GM08714 (cell line): ENCODE measurements at regions not wholly inside any gene's neighbourhood (a gene's known extent, or its start where the extent isn't known, plus 50 kb on each side); places are given as distances from the start of the nearest gene placed in this dataset.

ENCODE experiments used
- H3K4me3 ChIP-seq: fragments of 200-500 bp; sonication (Bioruptor generic); 2 replicates; pipeline ENCODE4 v1.5.1; 2014; ENCODE audit warnings: mild to moderate bottlenecking, low read length, inconsistent platforms
- ZNF274 ChIP-seq: IDR thresholded peaks from 2 replicates; pipeline ENCODE4 v1.6.1; 2012; ENCODE audit warnings: mild to moderate bottlenecking, low read depth, low read length

DNA sequence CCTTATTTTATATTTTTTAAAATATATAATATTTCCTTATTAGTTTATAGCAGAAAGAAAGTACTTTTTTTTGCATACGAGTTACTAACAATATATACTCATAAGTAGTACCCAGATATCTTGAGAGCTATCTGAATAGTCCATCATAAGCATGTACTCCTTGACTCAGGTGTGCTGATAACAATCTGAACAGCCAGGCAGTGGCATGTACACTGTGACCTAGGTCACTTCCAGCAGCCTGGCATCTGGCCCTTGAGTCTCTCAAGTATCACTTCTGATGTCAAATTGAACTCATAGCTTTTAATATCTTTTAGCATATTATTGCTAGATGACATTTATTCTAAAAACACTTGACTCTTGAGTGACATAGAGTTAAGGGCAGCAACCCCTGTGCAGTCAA lies 1576.7 kb downstream of the SLITRK1 start:
- no peak overlapping the region for H3K4me3 ChIP-seq
- TF ChIP-seq ZNF274: no peak

DNA sequence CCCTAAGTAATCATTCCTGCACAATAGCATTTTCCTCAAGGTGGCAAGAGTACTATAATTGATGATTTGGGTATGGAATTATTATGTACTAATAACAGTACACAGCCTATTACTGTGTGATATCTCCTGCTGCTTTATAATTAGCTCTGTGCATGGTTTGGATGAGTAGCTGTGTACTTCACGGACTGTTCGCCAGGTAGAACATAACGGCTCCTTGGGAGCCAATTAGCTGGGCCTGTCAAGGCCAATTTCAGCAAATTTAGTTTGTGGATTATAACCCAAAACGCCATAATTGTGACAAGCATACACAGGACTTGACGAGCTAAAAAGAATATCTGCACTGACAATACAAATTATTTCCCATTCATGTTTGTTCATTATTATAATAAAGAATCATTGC lies 1584.2 kb downstream of the SLITRK1 start:
- no peak for TF ChIP-seq ZNF274
- H3K4me3 ChIP-seq: no peak overlapping the region

DNA sequence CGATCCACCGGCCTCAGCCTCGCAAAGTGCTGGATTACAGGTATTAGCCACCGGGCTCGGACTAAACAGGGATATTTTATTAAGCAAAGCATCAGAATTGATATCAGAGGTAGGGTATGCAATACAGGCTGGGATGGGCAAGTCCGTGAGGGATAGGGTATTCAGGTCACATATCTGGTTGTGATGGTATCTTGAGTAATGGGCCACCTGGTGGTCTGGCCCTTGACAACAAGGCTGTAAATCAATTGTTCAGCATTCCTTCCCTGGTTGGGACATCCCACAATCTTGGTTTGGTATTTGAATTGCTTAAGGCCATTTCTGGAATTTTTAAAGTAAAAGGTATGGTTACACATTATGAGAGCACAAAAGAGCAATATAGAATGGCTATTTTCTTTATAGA lies 1588.0 kb downstream of the SLITRK1 start:
- TF ChIP-seq ZNF274: no peak
- no peak overlapping the region for H3K4me3 ChIP-seq

DNA sequence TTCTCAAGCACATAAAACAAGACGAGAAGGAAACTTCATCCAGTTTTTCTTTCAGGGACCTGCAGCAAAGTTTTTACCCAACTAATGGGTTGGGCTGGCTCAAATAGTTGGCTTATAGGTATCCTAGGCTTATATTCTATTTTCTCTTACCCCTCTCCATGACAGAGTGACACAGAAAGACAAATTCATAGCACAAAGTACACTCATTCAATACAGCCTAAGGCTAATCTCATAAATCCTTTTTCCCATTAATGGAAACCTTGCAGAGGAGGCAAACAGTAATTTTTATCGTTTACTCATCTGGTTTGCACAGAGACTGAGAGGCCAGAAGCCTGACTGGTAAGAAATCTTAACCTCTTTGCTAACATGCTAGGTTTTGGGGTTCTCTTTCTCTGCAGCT lies 1589.9 kb downstream of the SLITRK1 start:
- no peak for TF ChIP-seq ZNF274
- H3K4me3 ChIP-seq: no peak overlapping the region

DNA sequence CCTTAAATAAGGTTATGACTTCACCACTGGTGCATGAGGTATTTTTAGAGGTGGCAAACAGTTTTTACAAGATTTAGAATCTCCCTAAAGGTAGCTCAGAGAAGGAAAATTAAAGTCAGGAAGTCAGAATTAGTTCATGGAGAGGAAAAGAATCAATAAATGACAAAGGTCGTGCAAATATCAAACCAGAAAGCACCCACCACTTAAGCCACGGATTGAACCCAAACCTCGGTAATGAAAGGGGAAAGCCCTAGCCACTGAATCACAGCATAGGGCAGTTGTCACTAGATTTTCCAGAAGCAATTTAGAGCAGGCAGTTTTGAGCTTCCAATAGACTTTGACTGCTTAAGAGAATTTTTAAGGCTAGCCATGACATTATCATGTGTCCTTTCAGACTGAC lies 1590.4 kb downstream of the SLITRK1 start:
- no peak overlapping the region for H3K4me3 ChIP-seq
- TF ChIP-seq ZNF274: no peak

DNA sequence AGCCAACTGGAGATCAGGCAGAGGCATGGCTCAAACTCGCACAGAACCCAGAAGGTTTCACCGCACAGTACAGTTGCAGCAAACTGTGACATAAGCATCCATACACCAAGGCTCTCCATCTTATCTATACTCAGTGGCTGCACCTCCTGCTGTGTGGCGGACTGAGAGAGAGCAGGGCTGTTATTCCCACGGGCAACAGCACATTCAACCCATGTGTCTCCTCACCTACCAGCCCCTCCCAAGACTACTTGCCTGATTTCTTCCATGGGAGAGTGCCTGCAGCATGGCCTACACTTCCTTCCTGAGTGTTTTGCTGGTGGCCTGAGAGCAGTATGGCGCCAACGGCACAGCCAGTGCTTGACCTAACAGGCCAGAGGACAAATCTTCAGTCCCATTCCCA lies 1606.6 kb downstream of the SLITRK1 start:
- TF ChIP-seq ZNF274: no peak

DNA sequence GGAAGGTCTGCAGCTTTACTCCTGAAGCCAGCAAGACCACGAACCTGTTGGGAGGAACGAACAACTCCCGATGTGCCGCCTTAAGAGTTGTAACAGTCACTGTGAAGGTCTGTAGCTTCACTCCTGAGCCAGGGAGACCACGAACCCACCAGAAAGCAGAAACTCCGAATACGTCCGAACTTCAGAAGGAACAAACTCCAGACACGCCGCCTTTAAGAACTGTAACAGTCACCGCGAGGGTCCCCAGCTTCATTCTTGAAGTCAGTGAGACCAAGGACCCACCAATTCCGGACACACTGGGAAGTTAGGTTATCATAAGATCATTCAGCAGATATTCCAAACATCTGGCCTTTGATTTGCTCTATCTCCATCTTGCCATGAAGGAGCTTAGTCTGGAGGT lies 1623.0 kb downstream of the SLITRK1 start:
- TF ChIP-seq ZNF274: no peak

More for the DNA sequence above, 1606.6 kb downstream of the SLITRK1 start:
- no peak overlapping the region for H3K4me3 ChIP-seq

DNA sequence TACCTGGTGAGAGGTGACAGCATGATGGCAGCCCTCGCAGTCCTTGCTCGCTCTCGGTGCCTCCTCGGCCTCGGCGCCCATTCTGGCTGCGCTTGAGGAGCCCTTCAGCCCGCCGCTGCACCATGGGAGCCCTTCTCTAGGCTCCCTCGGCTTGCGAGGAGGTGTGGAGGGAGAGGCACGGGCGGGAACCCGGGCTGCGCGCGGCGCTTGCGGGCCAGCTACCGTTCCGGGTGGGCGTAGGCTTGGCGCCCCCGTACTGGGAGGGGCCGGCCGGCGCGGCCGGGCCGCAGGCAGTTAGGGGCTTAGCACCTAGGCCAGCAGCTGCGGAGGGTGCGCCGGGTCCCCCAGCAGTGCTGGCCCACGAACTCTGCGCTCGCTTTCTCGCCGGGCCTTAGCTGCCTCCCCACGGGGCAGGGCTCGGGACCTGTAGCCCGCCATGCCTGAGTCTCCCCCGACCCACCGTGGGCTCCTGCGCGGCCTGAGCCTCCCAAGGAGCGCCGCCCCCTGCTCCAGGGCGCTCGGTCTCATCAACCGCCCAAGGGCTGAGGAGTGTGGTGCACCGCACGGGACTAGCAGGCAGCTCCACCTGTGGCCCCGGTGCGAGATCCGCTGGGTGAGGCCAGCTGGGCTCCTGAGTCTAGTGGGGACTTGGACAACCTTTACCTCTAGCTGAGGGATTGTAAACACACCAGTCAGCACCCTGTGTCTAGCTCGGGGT lies 1624.3 kb downstream of the SLITRK1 start:
- H3K4me3 ChIP-seq: no peak overlapping the region
- TF ChIP-seq ZNF274: no peak

More for the DNA sequence above, 1623.0 kb downstream of the SLITRK1 start:
- no peak overlapping the region for H3K4me3 ChIP-seq

DNA sequence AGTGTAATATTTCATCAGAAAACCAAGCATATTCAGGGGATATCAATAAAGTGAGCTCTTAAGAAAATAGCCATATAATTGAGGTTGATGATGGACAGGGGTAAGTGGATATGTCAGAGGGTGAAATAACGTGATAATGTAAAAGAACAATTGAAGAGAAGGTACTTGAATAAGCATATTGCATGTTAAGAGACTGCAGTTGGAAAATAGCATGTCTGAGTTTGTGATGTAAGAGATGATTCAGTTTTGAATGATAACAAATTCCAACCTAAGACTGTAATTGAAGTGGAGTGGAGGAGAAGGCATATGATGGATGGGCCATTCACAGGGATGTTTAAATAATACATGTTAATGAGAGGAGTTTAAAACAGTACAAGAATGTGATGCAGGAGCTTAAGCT lies 1633.5 kb downstream of the SLITRK1 start:
- no peak overlapping the region for H3K4me3 ChIP-seq
- TF ChIP-seq ZNF274: no peak

DNA sequence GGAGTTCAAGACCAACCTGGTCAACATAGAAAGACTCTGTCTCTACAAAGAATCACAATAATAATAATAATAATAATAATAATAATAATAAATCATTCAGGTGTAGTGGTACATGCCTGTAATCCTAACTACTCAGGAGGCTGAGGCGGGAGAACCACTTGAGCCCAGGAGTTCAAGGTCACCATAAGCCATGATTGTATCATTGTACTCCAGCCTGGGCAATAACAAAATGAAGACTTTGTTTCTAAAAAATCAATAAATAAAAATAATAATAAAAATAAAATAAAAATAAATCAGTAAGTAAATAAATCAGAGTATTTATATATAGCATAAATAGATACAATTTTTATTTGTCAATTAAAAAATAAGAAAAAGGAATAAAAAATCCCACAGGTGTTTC lies 1636.4 kb downstream of the SLITRK1 start:
- no peak overlapping the region for H3K4me3 ChIP-seq
- no peak for TF ChIP-seq ZNF274

DNA sequence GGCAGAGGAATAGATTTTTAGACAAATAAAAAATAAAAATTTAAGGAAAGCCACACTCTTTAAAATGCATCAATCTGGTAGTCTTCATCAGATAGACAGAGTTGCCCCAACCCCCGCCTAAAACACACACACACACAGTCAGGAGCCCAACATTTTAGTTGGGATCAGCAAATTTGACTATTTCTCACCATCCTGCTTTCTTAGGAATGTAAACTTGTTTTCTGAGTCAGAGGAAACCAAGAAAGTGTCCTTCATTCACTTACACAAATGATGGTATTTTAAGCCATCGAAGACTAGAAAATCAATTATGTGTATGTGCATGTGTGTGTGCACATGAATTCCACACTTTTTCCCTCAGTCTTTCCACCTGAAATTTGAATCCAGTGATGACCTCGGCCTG lies 1657.5 kb downstream of the SLITRK1 start:
- H3K4me3 ChIP-seq: no peak overlapping the region

DNA sequence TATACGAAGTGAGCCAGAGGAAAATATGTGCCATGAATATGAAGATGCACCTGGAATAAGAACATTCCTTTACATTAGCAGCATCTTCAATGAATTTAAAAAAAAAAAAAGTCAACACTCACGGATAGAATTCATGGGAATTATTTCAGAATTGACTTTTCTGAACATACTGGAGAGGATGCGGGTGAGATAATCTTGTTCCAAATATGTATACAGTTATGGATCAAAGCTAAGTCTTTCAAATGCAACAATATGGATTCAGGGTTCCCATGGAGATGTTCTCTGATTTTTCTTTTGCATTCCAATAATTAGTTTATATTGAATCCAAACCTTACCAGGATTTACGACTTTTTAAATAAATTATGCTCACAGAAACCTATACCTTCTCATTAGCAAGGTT lies 1660.7 kb downstream of the SLITRK1 start:
- no peak overlapping the region for H3K4me3 ChIP-seq
- no peak for TF ChIP-seq ZNF274

More for the DNA sequence above, 1657.5 kb downstream of the SLITRK1 start:
- no peak for TF ChIP-seq ZNF274

DNA sequence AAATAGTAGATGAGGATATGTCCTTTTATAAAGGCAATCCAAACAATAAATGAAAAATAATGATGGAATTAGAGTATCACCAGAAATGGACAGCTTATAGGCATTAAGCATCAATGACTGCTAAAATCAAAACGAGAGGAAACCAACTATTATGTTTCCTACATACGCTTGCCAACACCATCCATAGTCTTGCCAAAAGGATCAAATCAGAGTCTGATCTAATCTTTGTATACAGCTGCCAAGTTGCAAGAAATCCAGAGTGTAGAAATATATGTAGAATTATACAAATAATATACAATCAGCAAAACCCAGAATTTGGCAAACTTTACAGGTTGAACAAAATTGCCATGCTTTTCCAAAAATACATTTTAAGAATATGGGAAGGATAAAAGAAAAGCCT lies 1661.6 kb downstream of the SLITRK1 start:
- no peak for TF ChIP-seq ZNF274
- no peak overlapping the region for H3K4me3 ChIP-seq

DNA sequence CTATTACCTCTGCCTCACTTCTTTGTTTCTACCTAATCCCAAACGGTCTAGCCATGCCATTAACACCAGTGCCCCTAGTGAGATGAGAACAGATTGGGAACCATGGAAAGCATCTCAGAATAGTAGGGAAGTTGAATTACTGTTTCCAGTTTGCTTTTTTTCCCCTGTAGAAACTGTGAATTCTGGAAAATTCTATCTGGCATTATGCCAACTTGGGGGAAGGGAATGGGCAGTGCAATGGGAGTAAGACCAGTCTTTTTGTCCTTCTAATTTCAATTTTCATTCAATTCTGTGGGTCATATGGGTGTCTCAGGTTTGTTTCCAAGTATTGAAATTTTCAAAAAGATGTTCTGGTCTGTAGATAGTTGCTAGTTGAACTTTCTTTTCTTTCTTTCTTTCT lies 1666.1 kb downstream of the SLITRK1 start:
- no peak overlapping the region for H3K4me3 ChIP-seq
- TF ChIP-seq ZNF274: no peak

DNA sequence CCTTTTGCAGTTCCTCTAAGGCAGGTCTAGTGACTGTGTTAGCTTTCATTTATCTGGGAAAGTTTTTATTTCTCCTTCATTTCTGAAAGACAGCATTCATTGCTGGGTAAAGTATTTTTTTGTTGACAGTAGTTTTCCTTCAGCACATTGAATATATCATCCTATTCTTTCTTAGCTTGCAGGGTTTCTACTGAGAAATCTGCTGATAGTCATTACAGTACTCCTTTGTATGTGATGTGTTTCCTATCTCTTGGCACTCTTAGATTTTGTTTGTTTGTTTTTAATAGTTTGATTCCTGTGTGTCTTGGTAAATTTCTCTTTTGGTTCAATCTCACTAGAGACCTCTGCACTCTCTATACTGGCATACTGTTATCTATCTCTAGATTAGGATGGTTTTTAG lies 1667.9 kb downstream of the SLITRK1 start:
- TF ChIP-seq ZNF274: no peak
- no peak overlapping the region for H3K4me3 ChIP-seq

DNA sequence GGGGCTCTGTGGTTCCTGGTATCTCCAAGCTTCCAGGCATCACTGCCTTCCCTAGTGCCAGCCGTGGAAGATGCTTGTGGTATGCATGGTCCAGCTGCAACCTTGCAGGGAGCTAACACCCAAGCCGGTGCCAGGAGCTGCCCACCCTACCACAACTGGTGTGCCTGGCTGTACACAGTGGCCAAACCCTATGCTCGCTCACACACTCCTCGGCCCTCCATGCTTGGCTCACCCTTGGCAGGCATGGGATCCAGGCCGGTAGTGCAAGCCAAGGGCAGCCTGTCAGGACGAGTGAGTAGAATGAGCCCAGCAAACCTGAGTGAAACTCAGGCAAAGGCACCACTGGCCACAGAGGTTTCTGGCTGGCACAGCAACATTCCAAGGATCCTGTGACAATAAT lies 1676.0 kb downstream of the SLITRK1 start:
- no peak overlapping the region for H3K4me3 ChIP-seq
- TF ChIP-seq ZNF274: no peak
